HG03095 (cell line): ENCODE measurements at regions not wholly inside any gene's neighbourhood (a gene's known extent, or its start where the extent isn't known, plus 50 kb on each side); places are given as distances from the start of the nearest gene placed in this dataset.
"Not testable (repeated sequence)": the region's sequence is repeated elsewhere in the genome, so short reads cannot be mapped to it uniquely, and the experiment has no call there.

Source experiments
- ATAC-seq: cut with Tn5 transposase; IDR thresholded peaks from one replicate; pipeline ENCODE4 v1.9.1; 2021; ENCODE audit warnings: moderate library complexity; ENCODE audit not compliant: unreplicated experiment

DNA sequence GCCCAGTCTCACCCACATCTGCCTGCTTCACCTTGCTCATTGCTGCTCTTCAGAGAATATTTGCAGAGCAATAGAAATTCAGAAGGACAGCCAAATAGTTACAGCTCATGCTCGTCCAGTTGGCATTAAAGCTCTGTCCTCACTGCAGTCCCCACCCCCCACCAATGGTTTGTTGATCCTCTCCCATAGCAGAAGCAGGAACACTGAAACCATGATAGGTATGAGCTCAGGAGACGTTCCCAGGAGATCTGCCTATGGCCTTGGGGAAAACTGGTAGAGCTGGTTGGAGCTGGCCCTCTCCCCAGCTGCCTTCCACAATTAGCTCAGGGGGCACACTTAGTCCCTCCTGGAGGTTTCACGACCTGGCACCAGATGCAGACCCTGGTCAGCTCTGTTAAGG, 68.6 kb upstream of the KMT2C start:
- no peak for ATAC-seq

DNA sequence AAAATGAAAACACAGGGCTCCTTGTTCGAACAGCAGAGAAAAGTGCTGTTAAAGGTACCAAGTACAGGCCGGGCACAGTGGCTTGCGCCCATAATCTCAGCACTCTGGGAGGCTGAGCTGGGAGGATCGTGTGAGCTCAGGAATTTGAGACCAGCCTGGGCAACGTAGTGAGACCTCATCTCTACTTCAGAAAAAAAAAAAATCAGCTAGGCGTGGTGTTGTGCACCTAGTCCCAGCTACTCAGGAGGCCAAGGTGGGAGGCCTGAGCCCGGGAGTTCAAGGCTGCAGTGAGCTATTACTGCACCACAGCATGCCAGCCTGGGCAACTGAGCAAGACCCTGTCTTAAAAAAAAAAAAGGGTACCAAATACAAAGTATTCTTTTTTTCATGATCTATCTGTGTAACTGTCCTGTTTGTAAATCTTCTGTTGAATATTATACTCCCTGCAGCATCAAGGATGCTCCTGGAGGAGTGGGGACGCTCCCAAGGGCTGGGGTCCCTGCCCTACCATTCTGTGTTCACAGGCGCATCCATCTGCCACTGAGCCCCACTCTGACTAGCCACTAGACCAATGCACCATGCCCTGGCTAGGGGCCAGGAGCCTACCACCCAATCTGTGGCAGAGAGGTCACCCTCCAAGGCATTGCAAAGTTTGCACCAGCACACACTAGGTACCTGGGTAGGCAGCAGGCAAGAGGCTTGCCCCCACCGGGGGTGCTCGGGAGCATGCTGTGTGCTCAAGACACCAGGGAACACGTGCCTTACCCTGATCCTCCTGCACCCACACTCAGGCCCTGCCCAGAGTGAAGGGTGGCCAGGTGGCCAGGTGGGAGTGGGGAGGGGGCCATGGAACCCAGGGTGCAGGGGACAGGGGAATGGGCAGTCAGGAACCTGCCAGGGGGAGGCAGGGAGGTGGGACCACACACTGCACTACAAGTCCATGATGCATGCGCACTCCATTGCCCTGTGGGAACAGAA, 67.3 kb upstream of the KMT2C start:
- ATAC-seq: no peak

DNA sequence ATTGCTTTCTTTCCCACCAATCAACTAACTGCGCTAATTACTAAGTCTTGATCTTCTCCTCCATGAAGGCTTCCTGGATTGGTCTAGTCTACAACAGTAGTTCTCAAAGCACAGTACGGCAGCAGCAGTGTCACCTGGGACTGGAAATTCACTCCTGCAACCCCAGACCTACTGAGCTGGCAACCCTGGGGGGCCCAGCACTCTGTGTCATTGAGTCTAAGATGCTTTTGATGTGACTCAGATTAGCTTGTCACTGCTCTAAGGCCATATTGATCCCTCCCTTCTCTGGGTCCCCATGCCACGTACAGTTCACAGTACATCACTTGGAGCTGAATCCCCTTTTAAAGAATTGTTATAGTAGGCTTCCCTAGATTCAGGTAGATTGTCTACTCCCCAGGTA, 65.7 kb upstream of the KMT2C start:
- no peak for ATAC-seq

DNA sequence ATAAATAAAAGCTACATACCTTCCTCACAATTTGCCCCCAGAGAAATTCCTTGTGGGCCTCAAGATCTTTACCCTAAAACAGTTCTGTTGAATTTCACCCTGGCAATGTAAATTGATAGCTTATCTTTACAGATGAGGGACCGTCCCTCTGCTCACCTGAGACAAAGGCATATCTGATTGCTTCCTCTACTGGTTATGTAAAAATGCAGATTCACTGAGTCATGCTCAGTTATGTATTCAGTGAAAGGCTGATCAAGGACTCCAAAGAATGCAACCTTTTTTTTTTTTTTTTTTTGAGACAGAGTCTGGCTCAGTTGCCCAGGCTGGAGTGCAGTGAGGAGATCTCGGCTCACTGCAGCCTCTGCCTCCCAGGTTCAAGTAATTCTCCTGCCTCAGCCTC, 64.2 kb upstream of the KMT2C start:
- ATAC-seq: not testable (repeated sequence)

DNA sequence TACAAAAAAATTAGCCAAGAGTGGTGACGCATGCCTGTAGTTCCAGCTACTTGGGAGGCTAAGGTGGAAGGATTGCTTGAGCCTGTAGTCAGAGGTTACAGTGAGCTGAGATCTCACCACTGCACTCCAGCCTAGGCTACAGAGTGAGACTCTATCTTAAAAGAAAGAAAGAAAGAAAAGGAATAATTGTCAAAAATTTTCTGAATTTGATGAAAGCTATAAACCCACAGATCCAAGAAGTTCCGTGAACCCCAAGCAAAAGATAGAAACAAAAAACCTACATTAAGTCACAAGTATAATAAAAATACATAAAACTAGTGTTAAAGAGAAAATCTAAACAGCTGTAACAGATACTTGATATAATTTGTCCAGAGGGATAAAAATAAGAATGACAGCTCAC, 60.1 kb upstream of the KMT2C start:
- no peak for ATAC-seq

DNA sequence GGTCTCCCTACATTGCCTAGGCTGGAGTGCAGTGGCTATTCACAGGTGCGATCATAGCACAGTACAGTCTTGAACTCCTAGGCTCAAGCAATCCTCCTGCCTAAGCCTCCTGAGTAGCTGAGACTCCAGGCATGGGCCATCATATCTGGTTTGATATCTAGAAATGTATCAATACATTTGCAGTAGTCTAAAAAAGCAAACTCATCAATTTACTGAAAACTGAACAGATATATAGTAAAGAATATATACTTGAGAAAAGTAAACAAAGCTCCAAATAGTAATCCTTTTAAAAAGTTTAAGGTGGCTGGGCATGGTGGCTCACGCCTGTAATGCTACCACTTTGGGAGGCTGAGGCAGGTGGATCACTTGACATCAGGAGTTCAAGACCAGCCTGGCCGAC, 57.1 kb upstream of the KMT2C start:
- no peak for ATAC-seq

DNA sequence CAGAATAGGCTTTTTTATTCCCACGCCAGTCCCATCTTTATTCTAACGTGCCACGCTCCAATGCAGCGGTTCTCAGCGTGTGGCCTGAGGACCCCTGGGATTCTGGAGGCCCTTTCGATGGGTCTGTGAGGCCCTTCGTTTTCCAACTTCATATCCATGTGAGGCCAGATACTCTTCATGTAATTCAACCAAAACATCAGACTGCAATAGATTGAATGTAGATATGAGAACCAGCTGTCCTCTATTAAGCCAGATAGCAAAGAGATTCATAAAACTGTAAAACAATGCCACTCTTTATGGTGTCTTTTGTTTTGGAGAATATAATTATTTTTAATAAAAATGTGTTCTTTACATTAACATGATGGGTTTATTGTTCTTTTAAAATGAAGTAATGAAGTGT, 53.2 kb upstream of the KMT2C start:
- ATAC-seq: no peak

DNA sequence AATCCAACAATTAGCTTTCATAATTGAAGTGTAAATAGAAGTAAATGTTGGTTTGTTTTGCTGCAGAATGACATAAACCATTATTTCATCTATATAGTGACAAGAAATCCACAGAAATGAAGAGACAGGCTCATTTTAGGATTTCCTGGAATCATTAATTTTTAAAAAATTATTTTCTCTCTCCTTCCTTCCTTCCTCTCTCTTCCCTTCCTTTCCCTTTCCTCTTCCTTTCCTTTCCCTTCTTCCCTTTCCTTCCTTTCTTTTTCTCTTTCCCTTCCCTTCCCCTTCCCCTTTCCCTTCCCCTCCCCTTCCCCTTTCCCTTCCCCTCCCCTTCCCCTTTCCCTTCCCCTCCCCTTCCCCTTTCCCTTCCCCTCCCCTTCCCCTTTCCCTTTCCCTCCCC, 51.2 kb upstream of the KMT2C start:
- ATAC-seq: no peak

DNA sequence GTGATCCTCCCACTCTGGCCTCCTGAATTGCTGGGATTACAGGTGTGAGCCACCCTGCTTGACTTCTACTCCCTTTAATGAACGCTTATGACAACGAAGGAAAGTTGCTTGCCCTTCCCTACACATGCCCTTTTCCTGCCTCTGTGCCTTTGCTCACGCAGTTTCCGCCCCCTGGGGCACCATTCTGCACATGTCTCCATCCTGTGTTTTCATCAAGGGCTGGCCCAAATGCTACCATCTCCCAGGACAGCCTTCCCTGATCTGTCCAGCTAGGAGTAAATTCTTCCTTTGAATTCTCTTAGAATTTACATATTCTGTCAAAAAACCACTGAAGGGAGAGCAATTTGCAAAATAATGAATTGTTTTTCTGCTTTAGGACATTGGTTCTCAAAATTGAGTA, 50.0 kb upstream of the KMT2C start:
- no peak for ATAC-seq
